Activated T-cell treated with anti-CD3 and anti-CD28 coated beads, Interleukin-2, amount 50 U/mL, for 4 hours (primary cell): ENCODE measurements at regions not wholly inside any gene's neighbourhood (a gene's known extent, or its start where the extent isn't known, plus 50 kb on each side); places are given as distances from the start of the nearest gene placed in this dataset.

Experiments used
- ATAC-seq, 2 donors: fragments of 200-7000 bp; cut with Tn5 transposase; one replicate each; pipeline ENCODE4 v1.10.0; 2021
- DNase-seq: peaks from one replicate; pipeline ENCODE4 v3.0.0-alpha.2; 2020
- H3K27me3 Mint-ChIP-seq: one replicate; pipeline ENCODE4 v1.8.0; 2021; ENCODE audit warnings: low read depth, mixed read lengths
- H3K36me3 Mint-ChIP-seq: one replicate; pipeline ENCODE4 v1.8.0; 2022; ENCODE audit warnings: mixed read lengths; ENCODE audit not compliant: insufficient read depth
- H3K4me1 Mint-ChIP-seq: one replicate; pipeline ENCODE4 v1.8.0; 2021; ENCODE audit warnings: low read depth, mixed read lengths
- H3K4me3 Mint-ChIP-seq: one replicate; pipeline ENCODE4 v1.8.0; 2021; ENCODE audit warnings: mild to moderate bottlenecking, moderate library complexity, mixed read lengths
- H3K9me3 Mint-ChIP-seq: one replicate; pipeline ENCODE4 v1.8.0; 2021; ENCODE audit warnings: mixed read lengths

DNA sequence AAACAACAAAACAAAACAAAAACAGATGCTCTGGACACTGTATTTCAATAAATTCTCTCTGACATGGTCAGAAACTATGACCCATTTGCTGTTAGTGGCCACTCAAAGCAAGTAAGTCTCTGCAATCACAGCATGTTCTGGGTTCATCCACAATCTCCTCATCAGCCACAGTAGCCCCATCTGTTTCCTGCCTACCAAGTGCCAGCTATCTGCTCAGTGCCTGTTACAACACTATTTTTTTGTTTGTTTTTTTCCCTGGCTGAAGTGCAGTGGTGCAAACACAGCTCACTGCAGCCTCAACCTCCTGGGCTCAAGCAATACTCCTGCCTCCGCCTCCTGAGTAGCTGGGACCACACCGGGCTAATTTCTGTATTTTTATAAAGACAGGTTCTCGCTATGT is 137.9 kb downstream of the SOX9 start:
- Mint-ChIP-seq H3K36me3 (no peaks in the 10 kb centered on the region), H3K9me3 (peaks cover 12% of the 10 kb centered on the region), H3K27me3 (no peaks in the 10 kb centered on the region), H3K4me3 (no peak overlapping the region), H3K4me1 (no peaks in the 10 kb centered on the region)
- ATAC-seq (no peak), DNase-seq (no peak)

DNA sequence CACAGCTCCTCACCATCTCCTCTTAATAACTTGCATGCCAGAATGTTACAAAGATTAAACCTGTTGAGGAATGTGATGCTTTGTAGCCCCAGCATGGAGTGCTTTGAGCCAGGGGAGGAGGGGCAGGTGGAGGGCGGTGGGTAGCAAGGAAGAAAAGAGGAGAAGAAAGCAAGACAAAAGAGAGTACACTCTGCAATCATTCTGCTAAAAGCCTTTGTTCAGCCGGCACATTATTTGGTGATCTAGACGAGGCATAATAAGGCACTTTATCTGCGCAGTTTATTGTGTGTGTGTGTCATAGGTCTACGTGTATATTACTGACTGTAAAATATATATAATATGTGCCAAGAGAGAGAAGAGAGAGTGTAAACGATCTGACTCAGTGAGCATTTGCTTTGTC is 139.1 kb downstream of the SOX9 start:
- Mint-ChIP-seq H3K9me3 (peaks cover 4% of the 10 kb centered on the region), H3K4me1 (no peaks in the 10 kb centered on the region), H3K36me3 (no peaks in the 10 kb centered on the region), H3K27me3 (peaks cover 2% of the 10 kb centered on the region), H3K4me3 (no peak overlapping the region)
- DNase-seq (no peak), ATAC-seq (no peak)

DNA sequence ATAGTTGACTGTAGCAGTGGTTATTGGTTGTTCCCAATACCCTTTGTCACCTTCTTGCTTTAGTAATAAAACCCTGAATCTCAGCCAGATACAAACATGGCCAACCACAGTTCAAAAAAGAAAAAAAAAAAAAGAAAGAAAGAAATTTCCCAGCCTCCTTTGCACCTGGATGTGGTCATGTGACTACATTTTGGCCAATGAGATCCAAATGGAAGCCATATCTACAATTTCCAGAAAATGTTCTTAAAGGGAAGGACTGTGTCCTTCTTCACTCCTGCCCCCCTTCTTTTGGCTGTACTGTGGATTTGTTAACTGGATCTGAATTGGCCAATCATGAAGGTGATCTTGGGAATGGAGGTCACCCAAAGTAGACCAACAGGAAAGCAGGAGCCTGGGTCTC is 141.9 kb downstream of the SOX9 start:
- Mint-ChIP-seq H3K4me3 (no peak overlapping the region), H3K27me3 (peaks cover 9% of the 10 kb centered on the region), H3K9me3 (peaks cover 4% of the 10 kb centered on the region), H3K36me3 (no peaks in the 10 kb centered on the region), H3K4me1 (no peaks in the 10 kb centered on the region)
- ATAC-seq (no peak), DNase-seq (no peak)

DNA sequence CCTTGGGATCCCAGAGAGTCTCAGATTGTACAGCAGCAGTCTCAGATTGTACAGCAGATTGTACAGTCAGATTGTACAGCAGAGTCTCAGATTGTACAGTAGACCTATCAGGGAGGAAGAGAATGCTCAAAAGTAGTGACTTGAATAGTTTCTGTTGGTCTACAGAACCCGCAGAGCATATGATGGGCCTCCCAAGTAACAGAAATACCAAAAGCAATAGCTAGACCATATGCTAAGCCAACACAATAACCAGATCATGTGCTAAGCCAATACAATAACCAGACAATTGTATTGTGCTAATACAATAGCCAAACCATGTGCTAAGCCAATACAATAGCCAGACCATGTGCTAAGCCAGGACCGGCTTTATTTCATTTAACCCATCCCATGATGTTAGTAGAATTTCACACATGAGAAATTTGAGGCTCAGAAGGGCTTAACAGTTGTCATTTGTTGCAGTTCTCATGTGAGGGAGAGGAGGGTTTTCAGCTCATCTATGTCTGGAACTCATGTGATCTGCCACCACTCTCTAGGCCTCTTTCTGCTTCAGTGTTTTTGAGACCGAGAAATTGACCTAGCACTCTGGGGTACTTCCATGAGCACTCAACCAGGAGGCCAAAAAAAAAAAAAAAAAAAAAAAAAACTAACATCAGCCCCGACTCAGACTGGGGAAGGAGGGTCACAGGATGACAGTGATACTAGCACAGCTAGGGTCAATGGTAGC is 144.0 kb downstream of the SOX9 start:
- DNase-seq (no peak), ATAC-seq (no peak)
- H3K27me3 Mint-ChIP-seq: peaks cover 9% of the 10 kb centered on the region
- no peaks in the 10 kb centered on the region for H3K9me3 Mint-ChIP-seq
- no peak overlapping the region for H3K4me3 Mint-ChIP-seq
- no peaks in the 10 kb centered on the region for H3K36me3 Mint-ChIP-seq
- no peaks in the 10 kb centered on the region for H3K4me1 Mint-ChIP-seq

DNA sequence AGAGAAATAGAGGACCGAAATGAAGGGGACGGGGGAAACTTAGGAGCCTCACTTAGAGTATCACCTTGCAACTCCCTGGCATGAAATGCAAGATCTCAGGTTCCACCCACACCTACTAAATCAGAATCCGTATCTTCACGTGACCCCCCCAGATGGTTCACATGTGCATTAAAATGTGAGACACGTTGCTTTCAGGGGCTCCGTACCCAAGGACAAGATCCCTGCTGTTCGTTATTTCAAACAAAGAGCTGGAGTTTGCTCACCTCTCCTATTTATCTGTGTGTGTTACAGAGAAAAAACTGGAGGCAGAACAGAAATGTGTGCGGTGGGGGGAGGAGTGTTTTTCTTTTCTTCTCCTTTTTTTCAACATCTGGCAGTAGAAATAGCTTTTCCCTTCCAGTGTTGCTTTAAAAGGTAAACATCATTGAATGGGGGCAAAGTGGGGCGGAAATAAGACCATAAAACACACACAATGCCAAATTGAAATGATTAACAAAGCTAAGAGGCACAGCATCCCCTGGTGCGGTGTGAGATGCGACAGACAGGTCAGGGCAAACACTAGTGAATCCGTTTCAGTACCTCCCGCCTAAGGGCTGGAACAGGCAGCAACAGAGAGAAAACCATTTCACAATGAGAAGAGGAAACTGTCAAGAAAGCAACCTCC is 145.4 kb downstream of the SOX9 start:
- H3K27me3 Mint-ChIP-seq: peaks cover 9% of the 10 kb centered on the region
- DNase-seq (no peak), ATAC-seq (no peak)
- H3K36me3 Mint-ChIP-seq: no peaks in the 10 kb centered on the region
- H3K4me3 Mint-ChIP-seq: no peak overlapping the region
- no peaks in the 10 kb centered on the region for H3K4me1 Mint-ChIP-seq
- H3K9me3 Mint-ChIP-seq: no peaks in the 10 kb centered on the region

DNA sequence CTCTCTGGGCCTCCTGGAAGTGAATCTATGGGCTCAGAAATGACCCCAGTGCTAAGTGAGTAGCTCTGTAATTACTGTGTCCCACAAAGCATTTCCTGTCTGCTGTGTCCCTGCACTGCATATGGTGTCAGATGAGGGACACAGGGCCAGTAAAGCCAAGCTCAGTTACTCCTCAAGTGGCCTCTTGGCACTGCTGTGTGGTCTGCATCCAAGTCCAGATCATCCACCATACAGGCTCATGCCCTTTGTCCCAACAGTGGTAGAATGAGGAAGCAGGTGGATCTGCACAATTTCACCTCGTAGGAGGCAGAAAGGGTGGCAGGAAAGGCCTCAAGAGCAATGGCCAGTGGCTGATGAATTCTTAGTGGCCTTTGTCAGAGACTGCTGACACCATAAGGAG is 146.8 kb downstream of the SOX9 start:
- Mint-ChIP-seq H3K27me3 (peaks cover 9% of the 10 kb centered on the region), H3K4me1 (no peaks in the 10 kb centered on the region)

DNA sequence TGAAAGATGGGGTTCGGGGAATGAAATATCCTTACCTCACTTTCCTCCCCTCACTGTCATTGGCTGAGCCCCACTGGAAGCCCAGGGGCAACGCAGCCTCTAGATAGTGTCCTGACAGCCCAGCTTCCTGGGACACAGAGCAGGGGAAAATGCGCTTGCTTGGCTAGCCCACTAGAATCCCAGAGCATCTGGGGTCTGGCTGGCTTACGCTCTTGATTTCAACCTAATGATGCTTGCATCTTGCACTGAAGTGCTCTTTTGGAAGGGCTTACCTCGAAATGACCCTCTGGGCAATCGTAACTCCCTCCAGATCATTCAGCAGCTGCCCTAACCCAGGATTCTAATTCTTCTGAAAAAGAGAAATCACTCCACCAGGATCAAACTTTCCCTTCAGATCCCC is 147.6 kb downstream of the SOX9 start:
- H3K36me3 Mint-ChIP-seq: no peaks in the 10 kb centered on the region
- no peaks in the 10 kb centered on the region for H3K9me3 Mint-ChIP-seq
- no peak for ATAC-seq
- no peaks in the 10 kb centered on the region for H3K4me1 Mint-ChIP-seq
- H3K27me3 Mint-ChIP-seq: peaks cover 9% of the 10 kb centered on the region
- no peak for DNase-seq
- no peak overlapping the region for H3K4me3 Mint-ChIP-seq

More for the DNA sequence above, 146.8 kb downstream of the SOX9 start:
- ATAC-seq (no peak), DNase-seq (no peak)
- no peaks in the 10 kb centered on the region for H3K9me3 Mint-ChIP-seq
- H3K4me3 Mint-ChIP-seq: no peak overlapping the region
- H3K36me3 Mint-ChIP-seq: no peaks in the 10 kb centered on the region

DNA sequence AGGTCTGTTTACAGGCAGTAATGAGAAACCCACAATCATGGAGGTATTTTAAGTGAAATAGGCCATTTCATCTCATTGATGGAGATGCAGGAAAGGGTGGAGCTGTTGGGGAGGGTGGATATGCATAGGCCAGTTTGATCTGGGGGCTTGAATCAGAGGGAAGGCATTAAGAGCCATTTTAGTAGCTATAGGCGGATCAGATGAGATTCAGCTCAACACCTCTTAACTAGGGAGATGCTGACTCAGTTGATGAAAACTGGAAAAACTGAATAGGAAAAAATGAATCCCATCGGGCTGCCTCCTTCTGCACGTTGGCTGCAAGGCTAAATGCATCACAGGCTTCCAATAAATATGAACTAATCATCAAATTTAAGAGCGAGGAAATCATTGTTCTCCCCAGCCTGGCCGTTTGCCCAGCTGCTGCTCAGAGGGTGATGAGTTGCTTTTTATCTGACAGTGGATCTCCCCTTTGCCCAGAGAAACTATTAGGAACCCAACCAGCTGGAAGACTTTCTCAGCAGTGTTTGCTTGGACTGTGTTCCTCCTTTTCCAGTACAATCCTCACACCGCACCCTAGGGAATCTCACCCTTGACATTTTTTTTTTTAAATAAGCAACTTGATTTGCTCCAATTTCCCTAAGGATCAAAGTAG is 149.6 kb downstream of the SOX9 start:
- no peak overlapping the region for H3K4me3 Mint-ChIP-seq
- H3K27me3 Mint-ChIP-seq: peaks cover 4% of the 10 kb centered on the region
- H3K4me1 Mint-ChIP-seq: no peaks in the 10 kb centered on the region
- no peaks in the 10 kb centered on the region for H3K36me3 Mint-ChIP-seq
- H3K9me3 Mint-ChIP-seq: no peaks in the 10 kb centered on the region
- no peak for DNase-seq
- ATAC-seq: no peak

DNA sequence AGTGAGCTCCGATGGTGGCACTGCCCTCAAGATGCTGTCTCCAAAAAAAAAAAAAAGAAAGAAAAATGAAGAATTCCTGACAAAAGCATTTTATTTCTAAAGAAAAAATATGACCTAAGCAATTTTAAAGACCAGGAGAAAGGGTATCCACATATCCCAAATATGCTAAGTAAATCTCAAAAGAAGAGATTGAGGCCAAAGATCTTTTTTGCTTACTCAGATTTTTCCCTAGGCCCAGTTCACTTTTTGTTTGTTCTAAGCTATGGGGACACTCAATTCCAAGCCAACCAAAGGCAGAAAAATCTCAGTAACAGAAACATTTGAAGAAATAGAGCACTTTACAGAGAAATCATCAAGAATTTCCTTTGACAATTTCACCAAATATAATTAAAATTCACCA is 150.8 kb downstream of the SOX9 start:
- no peak for ATAC-seq
- H3K9me3 Mint-ChIP-seq: peaks cover 4% of the 10 kb centered on the region
- H3K27me3 Mint-ChIP-seq: peaks cover 1% of the 10 kb centered on the region
- H3K4me3 Mint-ChIP-seq: no peak overlapping the region
- H3K36me3 Mint-ChIP-seq: no peaks in the 10 kb centered on the region
- no peak for DNase-seq
- no peaks in the 10 kb centered on the region for H3K4me1 Mint-ChIP-seq

DNA sequence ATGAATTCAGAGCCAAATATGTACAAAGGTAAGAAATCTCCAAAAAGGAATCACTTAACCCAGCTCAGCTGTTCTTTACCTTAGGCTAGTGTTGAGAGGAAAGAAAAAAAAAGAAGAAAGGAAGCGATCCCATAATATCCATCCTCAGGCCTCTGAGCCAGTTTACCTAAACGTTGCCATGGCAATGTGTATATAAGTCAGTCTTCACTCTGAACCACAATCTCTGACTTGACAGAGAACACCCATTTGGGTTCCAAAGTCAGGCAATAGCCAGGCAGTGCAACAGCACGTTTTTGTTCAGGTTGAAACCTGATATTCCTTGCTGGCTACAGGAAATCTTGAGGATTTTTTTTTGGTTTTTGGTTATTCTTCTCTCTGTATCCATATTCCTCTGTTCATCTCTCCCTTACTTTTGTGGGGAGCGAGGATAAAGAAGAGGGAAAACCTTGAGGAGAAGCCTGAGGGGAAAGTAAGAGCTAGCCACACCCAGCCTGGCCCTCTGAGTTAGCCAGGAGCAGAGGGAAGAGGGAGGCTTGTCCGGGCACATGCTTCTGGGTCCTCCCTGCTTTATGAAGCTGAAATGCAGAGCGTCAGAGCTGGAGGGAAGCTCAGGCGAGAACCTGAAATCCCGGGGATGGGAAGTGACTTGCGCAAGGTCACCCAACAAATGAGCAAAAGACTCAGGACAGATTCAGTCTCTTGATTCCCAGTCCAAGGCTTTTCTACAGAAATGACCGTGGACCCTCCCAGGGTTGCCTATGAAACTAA is 152.7 kb downstream of the SOX9 start:
- H3K36me3 Mint-ChIP-seq: no peaks in the 10 kb centered on the region
- H3K27me3 Mint-ChIP-seq: no peaks in the 10 kb centered on the region
- no peaks in the 10 kb centered on the region for H3K4me1 Mint-ChIP-seq
- peaks cover 4% of the 10 kb centered on the region for H3K9me3 Mint-ChIP-seq
- ATAC-seq: no peak
- no peak for DNase-seq
- H3K4me3 Mint-ChIP-seq: no peak overlapping the region

DNA sequence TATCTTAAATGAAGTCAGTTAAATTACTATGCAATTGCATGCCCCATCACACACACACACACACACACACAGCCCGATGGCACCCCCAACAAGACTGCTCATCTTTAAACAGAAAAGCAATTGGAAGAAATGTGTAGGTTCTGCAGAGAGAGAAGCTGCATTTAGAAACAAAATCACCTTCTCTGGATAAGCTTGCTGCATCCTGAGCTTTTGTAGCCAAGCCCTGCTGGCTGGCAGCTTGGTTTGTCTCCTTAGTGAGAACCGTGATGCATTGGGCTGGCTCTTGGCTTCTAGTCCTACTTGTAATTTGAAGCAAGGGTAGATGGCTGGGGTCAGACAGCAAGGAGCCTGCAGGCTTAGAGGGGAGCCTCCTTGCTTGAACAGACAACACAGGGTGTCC is 153.8 kb downstream of the SOX9 start:
- H3K4me3 Mint-ChIP-seq: no peak overlapping the region
- H3K4me1 Mint-ChIP-seq: no peaks in the 10 kb centered on the region
- H3K27me3 Mint-ChIP-seq: no peaks in the 10 kb centered on the region
- ATAC-seq (no peak), DNase-seq (no peak)
- H3K36me3 Mint-ChIP-seq: no peaks in the 10 kb centered on the region
- H3K9me3 Mint-ChIP-seq: peaks cover 4% of the 10 kb centered on the region

DNA sequence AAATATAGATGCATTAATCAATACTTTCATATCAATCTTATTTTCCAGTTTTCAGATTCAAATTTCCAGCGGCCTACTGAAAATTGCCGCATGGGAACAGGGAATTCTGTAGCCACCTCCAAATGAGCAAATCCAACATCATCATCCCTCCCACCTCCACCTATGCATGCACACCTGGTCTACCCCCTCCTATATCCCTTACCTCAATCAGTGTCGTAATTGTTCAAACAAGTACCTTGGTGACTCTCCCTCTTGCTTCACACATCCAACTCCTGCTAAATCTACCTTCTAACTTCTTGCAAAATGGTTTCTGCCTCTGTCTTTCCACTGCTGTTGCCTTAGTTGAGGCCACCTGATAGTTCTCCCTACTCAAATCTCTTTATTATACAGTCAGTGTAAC is 160.1 kb downstream of the SOX9 start:
- no peak for ATAC-seq
- Mint-ChIP-seq H3K9me3 (peaks cover 4% of the 10 kb centered on the region), H3K4me1 (no peaks in the 10 kb centered on the region), H3K36me3 (no peaks in the 10 kb centered on the region), H3K27me3 (no peaks in the 10 kb centered on the region), H3K4me3 (no peak overlapping the region)
- DNase-seq: no peak

DNA sequence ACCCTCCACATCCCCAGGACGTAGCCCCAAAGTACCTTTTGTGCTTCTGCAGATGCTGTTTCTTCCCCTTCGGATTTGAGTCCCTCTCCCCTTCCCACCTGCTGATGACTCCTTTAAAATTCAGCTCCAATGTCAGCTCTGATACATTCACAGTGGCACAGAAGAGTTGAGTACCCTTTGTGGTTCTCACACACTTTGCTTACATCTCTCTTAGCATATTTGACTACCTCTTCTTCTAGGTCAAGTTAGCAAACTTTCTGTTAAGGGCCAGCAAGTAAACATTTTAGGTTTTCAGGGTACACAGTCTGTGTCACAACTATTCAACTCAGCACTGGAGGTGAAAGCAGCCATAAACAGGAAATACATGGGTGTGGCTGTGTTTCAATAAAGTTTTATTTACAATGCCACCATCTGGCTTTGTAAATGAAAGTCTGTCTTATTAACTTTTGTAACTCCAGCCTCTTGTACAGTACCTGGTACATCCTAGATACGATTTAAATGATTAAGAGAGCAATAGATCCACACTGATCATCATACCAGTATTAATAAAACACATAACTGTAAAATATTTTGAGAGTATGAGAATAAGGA is 161.7 kb downstream of the SOX9 start:
- no peaks in the 10 kb centered on the region for H3K9me3 Mint-ChIP-seq
- no peak overlapping the region for H3K4me3 Mint-ChIP-seq
- DNase-seq (no peak), ATAC-seq (no peak)
- no peaks in the 10 kb centered on the region for H3K36me3 Mint-ChIP-seq
- H3K27me3 Mint-ChIP-seq: no peaks in the 10 kb centered on the region
- no peaks in the 10 kb centered on the region for H3K4me1 Mint-ChIP-seq

DNA sequence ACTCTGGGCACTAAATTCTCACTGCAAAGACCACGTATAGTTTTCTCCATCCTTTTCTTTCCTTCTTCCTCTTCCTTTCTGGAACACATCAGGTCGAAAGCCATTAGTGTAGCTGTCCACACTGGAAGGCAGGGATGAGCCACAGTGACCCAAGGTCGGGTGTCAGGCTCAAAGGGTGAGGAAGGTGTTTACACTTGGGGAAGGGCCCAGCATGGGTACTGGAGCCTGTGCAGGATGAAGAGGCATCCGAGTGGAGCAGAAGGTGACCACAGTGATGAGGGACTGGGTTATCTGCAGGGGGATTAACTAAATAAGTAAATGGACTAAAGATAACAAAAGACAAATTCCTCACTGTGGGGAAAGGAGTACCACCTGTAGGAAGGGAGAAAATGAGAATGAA is 164.0 kb downstream of the SOX9 start:
- no peaks in the 10 kb centered on the region for H3K27me3 Mint-ChIP-seq
- H3K36me3 Mint-ChIP-seq: no peaks in the 10 kb centered on the region
- H3K4me3 Mint-ChIP-seq: no peak overlapping the region
- H3K9me3 Mint-ChIP-seq: no peaks in the 10 kb centered on the region
- H3K4me1 Mint-ChIP-seq: no peaks in the 10 kb centered on the region
- no peak for DNase-seq
- no peak for ATAC-seq
